Retinal pigment epithelial cell (primary cell): ENCODE measurements at regions not wholly inside any gene's neighbourhood (a gene's known extent, or its start where the extent isn't known, plus 50 kb on each side); places are given as distances from the start of the nearest gene placed in this dataset.

Experiments
- DNase-seq: peaks from one replicate; pipeline ENCODE4 v3.0.0-alpha.2; 2010; ENCODE audit warnings: low read depth
- H3K4me3 ChIP-seq: 2 replicates; pipeline ENCODE4 v1.5.1; 2011; ENCODE audit warnings: mild to moderate bottlenecking, low read length, control low read depth, moderate library complexity
- TF ChIP-seq, protein P1 (sequence below): conservative IDR thresholded peaks from 2 replicates; pipeline ENCODE4 v1.5.1; 2011; ENCODE audit warnings: low read depth, low read length, control low read depth, inconsistent platforms

GRCh38 chr12:107518868-107519267 lies 166.7 kb upstream of the PWP1 start:
- DNase-seq, result no peak
- H3K4me3 ChIP-seq, result no peak overlapping the region
- TF ChIP-seq, protein P1, sequence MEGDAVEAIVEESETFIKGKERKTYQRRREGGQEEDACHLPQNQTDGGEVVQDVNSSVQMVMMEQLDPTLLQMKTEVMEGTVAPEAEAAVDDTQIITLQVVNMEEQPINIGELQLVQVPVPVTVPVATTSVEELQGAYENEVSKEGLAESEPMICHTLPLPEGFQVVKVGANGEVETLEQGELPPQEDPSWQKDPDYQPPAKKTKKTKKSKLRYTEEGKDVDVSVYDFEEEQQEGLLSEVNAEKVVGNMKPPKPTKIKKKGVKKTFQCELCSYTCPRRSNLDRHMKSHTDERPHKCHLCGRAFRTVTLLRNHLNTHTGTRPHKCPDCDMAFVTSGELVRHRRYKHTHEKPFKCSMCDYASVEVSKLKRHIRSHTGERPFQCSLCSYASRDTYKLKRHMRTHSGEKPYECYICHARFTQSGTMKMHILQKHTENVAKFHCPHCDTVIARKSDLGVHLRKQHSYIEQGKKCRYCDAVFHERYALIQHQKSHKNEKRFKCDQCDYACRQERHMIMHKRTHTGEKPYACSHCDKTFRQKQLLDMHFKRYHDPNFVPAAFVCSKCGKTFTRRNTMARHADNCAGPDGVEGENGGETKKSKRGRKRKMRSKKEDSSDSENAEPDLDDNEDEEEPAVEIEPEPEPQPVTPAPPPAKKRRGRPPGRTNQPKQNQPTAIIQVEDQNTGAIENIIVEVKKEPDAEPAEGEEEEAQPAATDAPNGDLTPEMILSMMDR, result no peak

DNA sequence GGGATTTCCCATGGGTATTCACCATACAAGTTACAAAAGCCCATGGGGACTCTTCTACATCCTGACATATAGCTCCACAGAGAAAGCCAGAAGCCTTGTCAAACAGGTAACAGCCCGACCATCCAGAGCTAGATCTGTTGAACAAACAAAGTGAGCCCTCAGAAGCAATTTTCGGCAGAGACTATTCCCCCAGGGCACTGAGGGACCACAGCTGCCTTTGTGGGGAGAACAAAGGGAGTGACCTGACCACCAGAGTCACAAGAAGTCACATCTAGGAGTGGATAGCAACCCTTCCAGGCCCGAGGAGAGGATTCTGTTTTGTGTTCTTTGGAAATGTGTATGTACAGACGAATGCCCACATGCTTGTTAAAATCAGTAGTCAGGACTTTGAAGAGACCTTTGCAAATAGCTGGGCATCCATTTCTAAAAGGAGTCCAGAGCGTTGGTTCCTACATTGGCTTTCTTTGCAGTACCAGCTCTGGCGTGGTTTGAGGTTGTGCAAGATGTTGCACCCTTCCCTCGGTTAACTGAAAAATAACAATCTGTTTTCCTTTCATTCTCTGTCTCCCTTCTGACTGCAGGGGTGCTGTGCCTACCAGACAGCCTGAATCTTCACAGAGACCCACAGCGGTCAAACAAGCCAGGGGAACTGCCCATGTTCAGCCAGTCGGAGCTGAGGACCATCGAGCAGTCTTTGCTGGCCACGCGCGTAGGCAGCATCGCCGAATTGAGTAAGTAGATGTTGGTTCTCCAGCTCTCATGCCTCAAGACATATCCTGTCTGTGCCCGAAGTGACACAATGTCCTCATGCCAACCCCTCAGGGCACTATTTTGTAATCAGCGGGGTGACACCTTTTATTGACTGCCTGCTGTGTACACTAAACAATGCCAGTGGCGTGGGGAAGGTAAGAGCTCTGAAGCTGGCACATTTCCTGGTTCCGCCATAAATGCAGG lies 165.4 kb upstream of the PWP1 start:
- H3K4me3 ChIP-seq, result no peak overlapping the region
- DNase-seq, result no peak
- TF ChIP-seq, protein P1, result no peak

GRCh38 chr12:107521826-107522355 lies 163.7 kb upstream of the PWP1 start:
- H3K4me3 ChIP-seq, result no peak overlapping the region
- TF ChIP-seq, protein P1, result no peak
- DNase-seq, result no peak

DNA sequence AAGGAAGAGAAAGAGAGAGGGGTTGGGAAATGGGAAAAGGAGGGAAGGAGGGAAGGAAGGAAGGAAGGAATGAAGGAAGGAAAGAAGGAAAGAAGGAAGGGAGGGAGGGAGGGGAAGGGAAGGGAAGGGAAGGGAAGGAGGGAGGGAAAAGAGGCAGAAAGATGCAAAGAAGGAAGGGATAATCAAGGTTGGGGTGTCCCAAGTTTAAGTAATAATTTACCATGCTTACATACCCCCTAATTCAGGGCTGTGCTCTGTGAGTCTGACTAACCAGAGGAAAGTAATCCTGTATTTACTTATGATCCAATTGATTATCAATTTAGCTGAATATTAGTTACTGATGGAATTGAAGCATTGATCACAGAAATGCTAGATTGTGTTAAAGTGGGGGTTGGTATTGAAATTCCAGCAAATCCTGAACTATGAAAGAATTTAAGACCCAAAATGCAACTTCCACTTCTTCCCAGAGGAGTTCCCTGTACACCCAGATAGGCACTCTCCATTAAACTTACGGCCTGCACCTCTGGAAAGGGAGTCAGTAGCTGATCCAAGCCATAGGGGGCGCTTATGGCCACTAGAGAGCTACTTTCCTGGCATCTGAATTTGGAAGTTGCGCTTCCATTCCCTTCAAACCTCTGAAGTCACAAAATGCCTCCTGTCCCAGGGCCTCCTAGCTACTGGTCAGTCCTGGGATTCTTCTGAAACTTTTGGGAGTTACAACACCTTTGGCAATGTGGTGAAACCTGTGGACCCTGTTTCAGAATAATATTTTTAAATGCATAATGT lies 162.7 kb upstream of the PWP1 start:
- TF ChIP-seq, protein P1, result peak; percentile 30
- no peak overlapping the region for H3K4me3 ChIP-seq
- DNase-seq, result no peak

- TF ChIP-seq, protein P1, result no peak
- no peak overlapping the region for H3K4me3 ChIP-seq
- DNase-seq, result no peak
Measured at GRCh38 chr12:107523775-107524535, 161.6 kb upstream of the PWP1 start.

DNA sequence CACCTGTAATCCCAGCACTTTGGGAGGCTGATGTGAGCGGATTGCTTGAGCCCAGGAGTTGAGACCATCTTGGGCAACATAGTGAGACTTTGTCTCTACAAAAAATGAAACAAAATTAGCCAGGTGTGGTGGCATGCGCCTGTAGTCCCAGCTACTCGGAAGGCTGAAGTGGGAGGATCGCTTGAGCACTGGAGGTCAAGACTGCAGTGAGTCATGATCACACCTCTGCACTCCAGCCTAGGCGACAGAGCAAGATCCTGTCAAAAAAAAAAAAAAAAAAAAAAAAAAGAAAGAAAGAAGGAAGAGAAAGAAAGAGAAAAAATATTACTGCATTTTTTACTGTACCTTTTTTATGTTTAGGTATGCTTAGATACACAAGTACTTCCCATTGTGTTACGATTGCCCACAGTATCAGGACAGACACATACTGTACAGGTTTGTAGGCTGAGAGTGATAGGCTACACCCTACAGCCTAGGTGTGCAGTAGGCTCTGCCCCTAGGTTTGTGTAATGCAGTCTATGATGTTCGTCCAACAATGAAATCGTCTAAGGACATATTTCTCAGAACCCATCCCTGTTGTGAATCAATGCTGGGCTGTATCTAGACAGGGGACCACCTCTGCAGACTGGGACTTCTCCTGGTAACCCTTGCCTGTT lies 160.4 kb upstream of the PWP1 start:
- H3K4me3 ChIP-seq, result no peak overlapping the region
- no peak for DNase-seq
- TF ChIP-seq, protein P1, result no peak
